ENCODE measurements at regions not wholly inside any gene's neighbourhood (a gene's known extent, or its start where the extent isn't known, plus 50 kb on each side); places are given as distances from the start of the nearest gene placed in this dataset.
"Not testable (repeated sequence)": the region's sequence is repeated elsewhere in the genome, so short reads cannot be mapped to it uniquely, and the experiment has no call there.

GRCh38 chr2:17188721-17189120 is 329.5 kb downstream of the RAD51AP2 start:
- DNase-seq: no peak

- DNase-seq: no peak
Observed at GRCh38 chr2:17184512-17184911, 333.7 kb downstream of the RAD51AP2 start.

GRCh38 chr2:17182399-17182798 is 335.8 kb downstream of the RAD51AP2 start:
- no peak for DNase-seq

- DNase-seq: no peak
Observed at GRCh38 chr2:17181051-17181752, 337.0 kb downstream of the RAD51AP2 start.

- no peak for DNase-seq
Observed at GRCh38 chr2:17179145-17179808, 339.0 kb downstream of the RAD51AP2 start.

GRCh38 chr2:17177088-17177487 is 341.2 kb downstream of the RAD51AP2 start:
- no peak for DNase-seq

- DNase-seq: no peak
Observed at GRCh38 chr2:17171446-17172049, 346.7 kb downstream of the RAD51AP2 start.

- DNase-seq: no peak
Observed at GRCh38 chr2:17166506-17166905, 351.7 kb downstream of the RAD51AP2 start.

- no peak for DNase-seq
Observed at GRCh38 chr2:17164550-17164949, 353.7 kb downstream of the RAD51AP2 start.

- no peak for DNase-seq
Observed at GRCh38 chr2:17163638-17164037, 354.6 kb downstream of the RAD51AP2 start.

- no peak for DNase-seq
Observed at GRCh38 chr2:17162713-17163112, 355.5 kb downstream of the RAD51AP2 start.

GRCh38 chr2:17160594-17160993 is 357.6 kb downstream of the RAD51AP2 start:
- DNase-seq: no peak

GRCh38 chr2:17156086-17156485 is 362.2 kb downstream of the RAD51AP2 start:
- no peak for DNase-seq

- DNase-seq: no peak
Observed at GRCh38 chr2:17149945-17150344, 368.3 kb downstream of the RAD51AP2 start.

GRCh38 chr2:17148407-17149145 is 369.7 kb downstream of the RAD51AP2 start:
- no peak for DNase-seq

GRCh38 chr2:17146358-17146757 is 371.9 kb downstream of the RAD51AP2 start:
- DNase-seq: no peak

- DNase-seq: no peak
Observed at GRCh38 chr2:17136877-17137276, 381.4 kb downstream of the RAD51AP2 start.

- no peak for DNase-seq
Observed at GRCh38 chr2:17136231-17136630, 382.0 kb downstream of the RAD51AP2 start.

GRCh38 chr2:17135619-17136018 is 382.6 kb downstream of the RAD51AP2 start:
- no peak for DNase-seq

GRCh38 chr2:17133052-17133671 is 385.1 kb downstream of the RAD51AP2 start:
- no peak for DNase-seq

- DNase-seq: not testable (repeated sequence)
Observed at GRCh38 chr2:17130627-17131026, 387.6 kb downstream of the RAD51AP2 start.

GRCh38 chr2:17125989-17126620 is 392.1 kb downstream of the RAD51AP2 start:
- no peak for DNase-seq
